OCI-LY1 (cell line): ENCODE measurements at regions not wholly inside any gene's neighbourhood (a gene's known extent, or its start where the extent isn't known, plus 50 kb on each side); places are given as distances from the start of the nearest gene placed in this dataset.

Experiments
- EZH2 ChIP-seq: fragments of 200-600 bp; sonication (generic), shearing (Covaris generic); IDR thresholded peaks from 2 replicates; pipeline ENCODE4 v1.8.0; 2017; ENCODE audit warnings: borderline replicate concordance, mixed run types, mild to moderate bottlenecking, antibody characterized with exemption, low read length, moderate library complexity, mixed read lengths
- TF ChIP-seq, protein P1 (sequence below): fragments of 200-600 bp; sonication (generic), shearing (Covaris generic); IDR thresholded peaks from 2 replicates; pipeline ENCODE4 v1.5.1; 2017; ENCODE audit warnings: mild to moderate bottlenecking, antibody characterized with exemption, low read length, moderate library complexity, mixed read lengths

DNA sequence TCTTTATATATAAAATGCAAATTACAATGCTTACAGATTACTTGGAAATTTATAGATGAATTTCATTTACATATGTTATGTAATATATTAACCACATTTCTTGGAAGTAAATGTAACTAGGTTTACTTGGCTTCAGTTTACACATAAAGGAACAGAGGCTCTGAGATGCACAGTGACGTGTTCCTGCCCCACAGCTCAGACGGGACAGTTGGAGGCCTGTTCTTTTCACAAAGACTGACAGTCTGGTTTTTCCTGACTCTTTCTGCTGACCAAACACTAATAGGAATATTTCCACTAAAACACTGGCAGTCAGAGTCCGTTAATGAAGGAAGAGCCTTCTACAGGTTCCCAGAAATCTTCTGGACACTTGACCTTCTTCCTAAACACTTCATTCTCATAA is 336.1 kb downstream of the MFSD1 start:
- TF ChIP-seq, protein P1, sequence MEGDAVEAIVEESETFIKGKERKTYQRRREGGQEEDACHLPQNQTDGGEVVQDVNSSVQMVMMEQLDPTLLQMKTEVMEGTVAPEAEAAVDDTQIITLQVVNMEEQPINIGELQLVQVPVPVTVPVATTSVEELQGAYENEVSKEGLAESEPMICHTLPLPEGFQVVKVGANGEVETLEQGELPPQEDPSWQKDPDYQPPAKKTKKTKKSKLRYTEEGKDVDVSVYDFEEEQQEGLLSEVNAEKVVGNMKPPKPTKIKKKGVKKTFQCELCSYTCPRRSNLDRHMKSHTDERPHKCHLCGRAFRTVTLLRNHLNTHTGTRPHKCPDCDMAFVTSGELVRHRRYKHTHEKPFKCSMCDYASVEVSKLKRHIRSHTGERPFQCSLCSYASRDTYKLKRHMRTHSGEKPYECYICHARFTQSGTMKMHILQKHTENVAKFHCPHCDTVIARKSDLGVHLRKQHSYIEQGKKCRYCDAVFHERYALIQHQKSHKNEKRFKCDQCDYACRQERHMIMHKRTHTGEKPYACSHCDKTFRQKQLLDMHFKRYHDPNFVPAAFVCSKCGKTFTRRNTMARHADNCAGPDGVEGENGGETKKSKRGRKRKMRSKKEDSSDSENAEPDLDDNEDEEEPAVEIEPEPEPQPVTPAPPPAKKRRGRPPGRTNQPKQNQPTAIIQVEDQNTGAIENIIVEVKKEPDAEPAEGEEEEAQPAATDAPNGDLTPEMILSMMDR: no peak
- no peak for TF ChIP-seq EZH2
